ENCODE measurements at regions not wholly inside any gene's neighbourhood (a gene's known extent, or its start where the extent isn't known, plus 50 kb on each side); places are given as distances from the start of the nearest gene placed in this dataset.
"Not testable (repeated sequence)": the region's sequence is repeated elsewhere in the genome, so short reads cannot be mapped to it uniquely, and the experiment has no call there.

DNA sequence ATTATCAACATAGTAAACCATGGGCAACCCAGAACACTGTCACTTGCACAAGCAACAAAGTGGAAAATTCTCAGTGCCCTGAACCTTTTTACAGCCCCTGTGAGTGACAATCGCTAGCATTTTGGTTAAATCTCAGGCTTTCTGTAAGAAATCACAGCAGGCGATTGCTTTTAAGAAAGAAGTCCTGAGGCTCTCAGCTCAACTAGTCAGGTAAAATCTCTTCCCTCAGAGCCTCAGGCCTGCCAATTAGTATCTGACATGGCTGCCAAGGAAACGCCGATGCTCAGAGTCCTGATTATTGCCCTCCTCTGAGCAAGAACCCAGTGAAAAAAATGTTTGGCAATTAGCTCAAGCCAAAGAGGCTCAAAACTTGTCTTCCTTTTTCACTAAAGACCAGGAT, 530.8 kb downstream of the DIPK2A start:
- POLR2A ChIA-PET = no interaction called here
- CTCF ChIA-PET = no interaction called here
- Mint-ChIP-seq H3K27ac (ENCODE audit: low read depth, unreplicated experiment) (no peak overlapping the region), H3K4me3 (ENCODE audit: unreplicated experiment) (no peak overlapping the region), H3K9me3 (ENCODE audit: unreplicated experiment) (no peaks in the 10 kb centered on the region), H3K4me1 (ENCODE audit: insufficient read depth, unreplicated experiment) (no peaks in the 10 kb centered on the region), H3K27me3 (ENCODE audit: insufficient read depth, unreplicated experiment) (no peaks in the 10 kb centered on the region), H3K36me3 (ENCODE audit: insufficient read depth, unreplicated experiment) (no peaks in the 10 kb centered on the region)
- intact Hi-C loops (cut with micrococcal nuclease) = no loop called here
- DNase-seq (ENCODE audit: unreplicated experiment) = no peak
- no TSS peak for BruUV-seq (replicated peaks)
- TF ChIP-seq CTCF (IDR thresholded peaks at IDR 0.05; ENCODE audit: unreplicated experiment) = no peak

- POLR2A ChIA-PET = not testable (repeated sequence)
Observed at GRCh38 chr3:144506375-144506774, 534.8 kb downstream of the DIPK2A start.

DNA sequence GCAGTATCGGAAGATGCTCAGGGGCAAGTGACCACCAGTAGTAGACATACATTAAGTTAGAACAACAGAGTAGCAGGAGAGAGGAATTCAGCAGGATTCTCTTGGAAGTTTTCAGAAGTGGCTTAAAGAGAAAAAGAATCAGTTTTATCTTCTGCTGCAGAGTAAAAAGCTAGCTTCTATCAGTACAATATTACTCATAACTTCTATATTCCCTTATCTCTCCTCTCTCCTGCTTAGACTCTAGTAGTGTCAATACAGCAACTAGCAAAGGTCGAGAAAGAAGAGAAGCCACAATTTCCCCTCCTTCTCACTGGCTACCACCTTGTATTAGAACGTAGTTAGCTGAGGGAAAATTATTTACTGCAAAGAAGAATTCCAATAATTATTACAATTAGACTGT, 539.7 kb downstream of the DIPK2A start:
- no peaks in the 10 kb centered on the region for H3K9me3 Mint-ChIP-seq (ENCODE audit: unreplicated experiment)
- no peak for DNase-seq (ENCODE audit: unreplicated experiment)
- BruUV-seq (replicated peaks) = no TSS peak
- no peak for TF ChIP-seq CTCF (IDR thresholded peaks at IDR 0.05; ENCODE audit: unreplicated experiment)
- H3K4me1 Mint-ChIP-seq (ENCODE audit: insufficient read depth, unreplicated experiment) = no peaks in the 10 kb centered on the region
- no peak overlapping the region for H3K27ac Mint-ChIP-seq (ENCODE audit: low read depth, unreplicated experiment)
- H3K36me3 Mint-ChIP-seq (ENCODE audit: insufficient read depth, unreplicated experiment) = no peaks in the 10 kb centered on the region
- intact Hi-C loops (cut with micrococcal nuclease) = loop anchor here (10.0 kb wide), 1 partner anchor 537 kb away; the partner anchor contains the start of gene DIPK2A
- CTCF ChIA-PET = no interaction called here
- H3K27me3 Mint-ChIP-seq (ENCODE audit: insufficient read depth, unreplicated experiment) = peaks cover 11% of the 10 kb centered on the region
- POLR2A ChIA-PET = no interaction called here
- no peak overlapping the region for H3K4me3 Mint-ChIP-seq (ENCODE audit: unreplicated experiment)

More at GRCh38 chr3:144506375-144506774, 534.8 kb downstream of the DIPK2A start:
- DNase-seq (ENCODE audit: unreplicated experiment); H3K4me3 Mint-ChIP-seq (ENCODE audit: unreplicated experiment); H3K27me3 Mint-ChIP-seq (ENCODE audit: insufficient read depth, unreplicated experiment); H3K4me1 Mint-ChIP-seq (ENCODE audit: insufficient read depth, unreplicated experiment); H3K27ac Mint-ChIP-seq (ENCODE audit: low read depth, unreplicated experiment); intact Hi-C loops (cut with micrococcal nuclease); H3K9me3 Mint-ChIP-seq (ENCODE audit: unreplicated experiment); H3K36me3 Mint-ChIP-seq (ENCODE audit: insufficient read depth, unreplicated experiment); BruUV-seq (replicated peaks): not testable (repeated sequence)
- CTCF ChIA-PET = interaction anchor here (0.7 kb wide), 1 partner anchor 42 kb away, joined by 3 read pairs; no protein-coding TSS in a partner anchor

GRCh38 chr3:144516026-144516425, 544.4 kb downstream of the DIPK2A start:
- DNase-seq (ENCODE audit: unreplicated experiment) = peak; percentile 1
- no peaks in the 10 kb centered on the region for H3K9me3 Mint-ChIP-seq (ENCODE audit: unreplicated experiment)
- peaks cover 11% of the 10 kb centered on the region for H3K27me3 Mint-ChIP-seq (ENCODE audit: insufficient read depth, unreplicated experiment)
- no TSS peak for BruUV-seq (replicated peaks)
- TF ChIP-seq CTCF (IDR thresholded peaks at IDR 0.05; ENCODE audit: unreplicated experiment) = no peak
- no peak overlapping the region for H3K4me3 Mint-ChIP-seq (ENCODE audit: unreplicated experiment)
- POLR2A ChIA-PET = no interaction called here
- no peaks in the 10 kb centered on the region for H3K4me1 Mint-ChIP-seq (ENCODE audit: insufficient read depth, unreplicated experiment)
- CTCF ChIA-PET = no interaction called here
- no peak overlapping the region for H3K27ac Mint-ChIP-seq (ENCODE audit: low read depth, unreplicated experiment)
- no peaks in the 10 kb centered on the region for H3K36me3 Mint-ChIP-seq (ENCODE audit: insufficient read depth, unreplicated experiment)
- intact Hi-C loops (cut with micrococcal nuclease) = loop anchor here (10.0 kb wide), 1 partner anchor 541 kb away; the partner anchor contains the start of gene DIPK2A

GRCh38 chr3:144516589-144516988, 545.0 kb downstream of the DIPK2A start:
- H3K27me3 Mint-ChIP-seq (ENCODE audit: insufficient read depth, unreplicated experiment) = peaks cover 11% of the 10 kb centered on the region
- no peak for TF ChIP-seq CTCF (IDR thresholded peaks at IDR 0.05; ENCODE audit: unreplicated experiment)
- CTCF ChIA-PET = interaction anchor here (0.6 to 0.9 kb wide), 2 partner anchors 23 to 493 kb away, joined by 3 to 4 read pairs; no protein-coding TSS in a partner anchor
- BruUV-seq (replicated peaks) = no TSS peak
- intact Hi-C loops (cut with micrococcal nuclease) = loop anchor here (10.0 kb wide), 1 partner anchor 542 kb away; the partner anchor contains the start of gene DIPK2A
- H3K36me3 Mint-ChIP-seq (ENCODE audit: insufficient read depth, unreplicated experiment) = no peaks in the 10 kb centered on the region
- H3K4me3 Mint-ChIP-seq (ENCODE audit: unreplicated experiment) = no peak overlapping the region
- no peak for DNase-seq (ENCODE audit: unreplicated experiment)
- H3K27ac Mint-ChIP-seq (ENCODE audit: low read depth, unreplicated experiment) = no peak overlapping the region
- H3K9me3 Mint-ChIP-seq (ENCODE audit: unreplicated experiment) = no peaks in the 10 kb centered on the region
- no peaks in the 10 kb centered on the region for H3K4me1 Mint-ChIP-seq (ENCODE audit: insufficient read depth, unreplicated experiment)
- POLR2A ChIA-PET = no interaction called here
